ENCODE measurements at regions not wholly inside any gene's neighbourhood (a gene's known extent, or its start where the extent isn't known, plus 50 kb on each side); places are given as distances from the start of the nearest gene placed in this dataset.
"Not testable (repeated sequence)": the region's sequence is repeated elsewhere in the genome, so short reads cannot be mapped to it uniquely, and the experiment has no call there.

- Histone ChIP-seq H3K27me3 (replicated peaks; ENCODE audit: control insufficient read depth, insufficient read depth, low read length) (peaks cover 8% of the 10 kb centered on the region), H3K4me1 (ENCODE audit: control insufficient read depth, insufficient read depth, low read length) (no peaks in the 10 kb centered on the region), H3K9ac (ENCODE audit: low read length) (no peak overlapping the region), H3K4me3 (ENCODE audit: low read length) (no peak overlapping the region), H3K36me3 (ENCODE audit: control insufficient read depth, insufficient read depth, low read length, severe bottlenecking) (no peaks in the 10 kb centered on the region), H3K9me3 (ENCODE audit: control insufficient read depth, low read length) (peaks cover 1% of the 10 kb centered on the region)
- DNase-seq (ENCODE audit: low read depth) = no peak
Observed at GRCh38 chr2:133865141-133865540, 296.9 kb upstream of the NCKAP5 start.

- DNase-seq (ENCODE audit: low read depth) = no peak
- Histone ChIP-seq H3K4me3 (ENCODE audit: low read length) (no peak overlapping the region), H3K9ac (ENCODE audit: low read length) (no peak overlapping the region), H3K4me1 (ENCODE audit: control insufficient read depth, insufficient read depth, low read length) (no peaks in the 10 kb centered on the region), H3K9me3 (ENCODE audit: control insufficient read depth, low read length) (peaks cover 4% of the 10 kb centered on the region), H3K27me3 (replicated peaks; ENCODE audit: control insufficient read depth, insufficient read depth, low read length) (peaks cover 8% of the 10 kb centered on the region), H3K36me3 (ENCODE audit: control insufficient read depth, insufficient read depth, low read length, severe bottlenecking) (no peaks in the 10 kb centered on the region)
Observed at GRCh38 chr2:133867166-133867565, 298.9 kb upstream of the NCKAP5 start.

GRCh38 chr2:133871545-133872209 is 303.4 kb upstream of the NCKAP5 start:
- Histone ChIP-seq H3K27me3 (replicated peaks; ENCODE audit: control insufficient read depth, insufficient read depth, low read length) (no peaks in the 10 kb centered on the region), H3K4me1 (ENCODE audit: control insufficient read depth, insufficient read depth, low read length) (no peaks in the 10 kb centered on the region), H3K9ac (ENCODE audit: low read length) (no peak overlapping the region), H3K9me3 (ENCODE audit: control insufficient read depth, low read length) (peaks cover 4% of the 10 kb centered on the region), H3K4me3 (ENCODE audit: low read length) (no peak overlapping the region), H3K36me3 (ENCODE audit: control insufficient read depth, insufficient read depth, low read length, severe bottlenecking) (no peaks in the 10 kb centered on the region)
- no peak for DNase-seq (ENCODE audit: low read depth)

- Histone ChIP-seq H3K36me3 (ENCODE audit: control insufficient read depth, insufficient read depth, low read length, severe bottlenecking) (no peaks in the 10 kb centered on the region), H3K4me1 (ENCODE audit: control insufficient read depth, insufficient read depth, low read length) (no peaks in the 10 kb centered on the region), H3K9ac (ENCODE audit: low read length) (no peak overlapping the region), H3K9me3 (ENCODE audit: control insufficient read depth, low read length) (no peaks in the 10 kb centered on the region), H3K4me3 (ENCODE audit: low read length) (no peak overlapping the region), H3K27me3 (replicated peaks; ENCODE audit: control insufficient read depth, insufficient read depth, low read length) (peaks cover 15% of the 10 kb centered on the region)
- DNase-seq (ENCODE audit: low read depth) = no peak
Observed at GRCh38 chr2:133878326-133878725, 310.1 kb upstream of the NCKAP5 start.

- no peak overlapping the region for H3K4me3 ChIP-seq (ENCODE audit: low read length)
- no peak overlapping the region for H3K9ac ChIP-seq (ENCODE audit: low read length)
- no peak for DNase-seq (ENCODE audit: low read depth)
- H3K9me3 ChIP-seq (ENCODE audit: control insufficient read depth, low read length) = no peaks in the 10 kb centered on the region
- H3K27me3 ChIP-seq (replicated peaks; ENCODE audit: control insufficient read depth, insufficient read depth, low read length) = peaks cover 20% of the 10 kb centered on the region
- no peaks in the 10 kb centered on the region for H3K36me3 ChIP-seq (ENCODE audit: control insufficient read depth, insufficient read depth, low read length, severe bottlenecking)
- H3K4me1 ChIP-seq (ENCODE audit: control insufficient read depth, insufficient read depth, low read length) = no peaks in the 10 kb centered on the region
Observed at GRCh38 chr2:133879703-133880102, 311.4 kb upstream of the NCKAP5 start.

GRCh38 chr2:133882159-133882558 is 313.9 kb upstream of the NCKAP5 start:
- not testable (repeated sequence) for H3K4me3 ChIP-seq (ENCODE audit: low read length); H3K36me3 ChIP-seq (ENCODE audit: control insufficient read depth, insufficient read depth, low read length, severe bottlenecking); H3K9ac ChIP-seq (ENCODE audit: low read length); DNase-seq (ENCODE audit: low read depth); H3K9me3 ChIP-seq (ENCODE audit: control insufficient read depth, low read length); H3K4me1 ChIP-seq (ENCODE audit: control insufficient read depth, insufficient read depth, low read length)
- peaks cover 20% of the 10 kb centered on the region for H3K27me3 ChIP-seq (replicated peaks; ENCODE audit: control insufficient read depth, insufficient read depth, low read length)

GRCh38 chr2:133884739-133885381 is 316.6 kb upstream of the NCKAP5 start:
- Histone ChIP-seq H3K36me3 (ENCODE audit: control insufficient read depth, insufficient read depth, low read length, severe bottlenecking) (no peaks in the 10 kb centered on the region), H3K4me1 (ENCODE audit: control insufficient read depth, insufficient read depth, low read length) (peaks cover 8% of the 10 kb centered on the region), H3K9ac (ENCODE audit: low read length) (no peak overlapping the region), H3K27me3 (replicated peaks; ENCODE audit: control insufficient read depth, insufficient read depth, low read length) (peaks cover 16% of the 10 kb centered on the region), H3K9me3 (ENCODE audit: control insufficient read depth, low read length) (no peaks in the 10 kb centered on the region), H3K4me3 (ENCODE audit: low read length) (no peak overlapping the region)
- peak; percentile 74 for DNase-seq (ENCODE audit: low read depth)

GRCh38 chr2:133885847-133886246 is 317.6 kb upstream of the NCKAP5 start:
- Histone ChIP-seq H3K9me3 (ENCODE audit: control insufficient read depth, low read length) (no peaks in the 10 kb centered on the region), H3K4me1 (ENCODE audit: control insufficient read depth, insufficient read depth, low read length) (peaks cover 8% of the 10 kb centered on the region), H3K9ac (ENCODE audit: low read length) (no peak overlapping the region), H3K4me3 (ENCODE audit: low read length) (no peak overlapping the region), H3K36me3 (ENCODE audit: control insufficient read depth, insufficient read depth, low read length, severe bottlenecking) (no peaks in the 10 kb centered on the region), H3K27me3 (replicated peaks; ENCODE audit: control insufficient read depth, insufficient read depth, low read length) (peaks cover 13% of the 10 kb centered on the region)
- peak; percentile 30 for DNase-seq (ENCODE audit: low read depth)

- peaks cover 6% of the 10 kb centered on the region for H3K27me3 ChIP-seq (replicated peaks; ENCODE audit: control insufficient read depth, insufficient read depth, low read length)
- peaks cover 8% of the 10 kb centered on the region for H3K4me1 ChIP-seq (ENCODE audit: control insufficient read depth, insufficient read depth, low read length)
- DNase-seq (ENCODE audit: low read depth) = peak; percentile 95
- no peaks in the 10 kb centered on the region for H3K36me3 ChIP-seq (ENCODE audit: control insufficient read depth, insufficient read depth, low read length, severe bottlenecking)
- peak overlapping the region; percentile 29 for H3K4me3 ChIP-seq (ENCODE audit: low read length)
- no peaks in the 10 kb centered on the region for H3K9me3 ChIP-seq (ENCODE audit: control insufficient read depth, low read length)
- H3K9ac ChIP-seq (ENCODE audit: low read length) = no peak overlapping the region
Observed at GRCh38 chr2:133886735-133887675, 318.7 kb upstream of the NCKAP5 start.

- Histone ChIP-seq H3K4me3 (ENCODE audit: low read length) (no peak overlapping the region), H3K9me3 (ENCODE audit: control insufficient read depth, low read length) (no peaks in the 10 kb centered on the region), H3K36me3 (ENCODE audit: control insufficient read depth, insufficient read depth, low read length, severe bottlenecking) (no peaks in the 10 kb centered on the region), H3K27me3 (replicated peaks; ENCODE audit: control insufficient read depth, insufficient read depth, low read length) (peaks cover 6% of the 10 kb centered on the region), H3K4me1 (ENCODE audit: control insufficient read depth, insufficient read depth, low read length) (peaks cover 8% of the 10 kb centered on the region), H3K9ac (ENCODE audit: low read length) (no peak overlapping the region)
- no peak for DNase-seq (ENCODE audit: low read depth)
Observed at GRCh38 chr2:133887676-133888040, 319.4 kb upstream of the NCKAP5 start.

GRCh38 chr2:133888107-133888506 is 319.8 kb upstream of the NCKAP5 start:
- Histone ChIP-seq H3K4me3 (ENCODE audit: low read length) (no peak overlapping the region), H3K9me3 (ENCODE audit: control insufficient read depth, low read length) (peaks cover 1% of the 10 kb centered on the region), H3K27me3 (replicated peaks; ENCODE audit: control insufficient read depth, insufficient read depth, low read length) (peaks cover 8% of the 10 kb centered on the region), H3K36me3 (ENCODE audit: control insufficient read depth, insufficient read depth, low read length, severe bottlenecking) (no peaks in the 10 kb centered on the region), H3K9ac (ENCODE audit: low read length) (no peak overlapping the region), H3K4me1 (ENCODE audit: control insufficient read depth, insufficient read depth, low read length) (peaks cover 8% of the 10 kb centered on the region)
- DNase-seq (ENCODE audit: low read depth) = no peak

Measured in adipocyte (in vitro differentiated cells).